ENCODE measurements at regions not wholly inside any gene's neighbourhood (a gene's known extent, or its start where the extent isn't known, plus 50 kb on each side); places are given as distances from the start of the nearest gene placed in this dataset.

- no peak overlapping the region for H3K4me3 ChIP-seq (ENCODE audit: control insufficient read depth, low read depth, low read length)
- no peak for DNase-seq (ENCODE audit: low read depth)
- TF ChIP-seq CTCF (IDR thresholded peaks at IDR 0.05; ENCODE audit: control insufficient read depth, insufficient read depth, low read depth, low read length, missing control alignments) = peak; percentile 68
Measured at GRCh38 chr19:13597640-13598039, 91.4 kb upstream of the CACNA1A start.

GRCh38 chr19:13588957-13589833, 82.9 kb upstream of the CACNA1A start:
- peak; percentile 98 for TF ChIP-seq CTCF (IDR thresholded peaks at IDR 0.05; ENCODE audit: control insufficient read depth, insufficient read depth, low read depth, low read length, missing control alignments)
- no peak overlapping the region for H3K4me3 ChIP-seq (ENCODE audit: control insufficient read depth, low read depth, low read length)
- DNase-seq (ENCODE audit: low read depth) = no peak

- DNase-seq (ENCODE audit: low read depth) = no peak
- H3K4me3 ChIP-seq (ENCODE audit: control insufficient read depth, low read depth, low read length) = no peak overlapping the region
- no peak for TF ChIP-seq CTCF (IDR thresholded peaks at IDR 0.05; ENCODE audit: control insufficient read depth, insufficient read depth, low read depth, low read length, missing control alignments)
Measured at GRCh38 chr19:13585512-13585911, 79.2 kb upstream of the CACNA1A start.

- no peak overlapping the region for H3K4me3 ChIP-seq (ENCODE audit: control insufficient read depth, low read depth, low read length)
- TF ChIP-seq CTCF (IDR thresholded peaks at IDR 0.05; ENCODE audit: control insufficient read depth, insufficient read depth, low read depth, low read length, missing control alignments) = no peak
- no peak for DNase-seq (ENCODE audit: low read depth)
Measured at GRCh38 chr19:13583753-13584152, 77.5 kb upstream of the CACNA1A start.

GRCh38 chr19:13583114-13583513, 76.8 kb upstream of the CACNA1A start:
- no peak for TF ChIP-seq CTCF (IDR thresholded peaks at IDR 0.05; ENCODE audit: control insufficient read depth, insufficient read depth, low read depth, low read length, missing control alignments)
- no peak for DNase-seq (ENCODE audit: low read depth)
- no peak overlapping the region for H3K4me3 ChIP-seq (ENCODE audit: control insufficient read depth, low read depth, low read length)

GRCh38 chr19:13581576-13581975, 75.3 kb upstream of the CACNA1A start:
- no peak for TF ChIP-seq CTCF (IDR thresholded peaks at IDR 0.05; ENCODE audit: control insufficient read depth, insufficient read depth, low read depth, low read length, missing control alignments)
- no peak overlapping the region for H3K4me3 ChIP-seq (ENCODE audit: control insufficient read depth, low read depth, low read length)
- DNase-seq (ENCODE audit: low read depth) = no peak
